ENCODE measurements at regions not wholly inside any gene's neighbourhood (a gene's known extent, or its start where the extent isn't known, plus 50 kb on each side); places are given as distances from the start of the nearest gene placed in this dataset.

DNA sequence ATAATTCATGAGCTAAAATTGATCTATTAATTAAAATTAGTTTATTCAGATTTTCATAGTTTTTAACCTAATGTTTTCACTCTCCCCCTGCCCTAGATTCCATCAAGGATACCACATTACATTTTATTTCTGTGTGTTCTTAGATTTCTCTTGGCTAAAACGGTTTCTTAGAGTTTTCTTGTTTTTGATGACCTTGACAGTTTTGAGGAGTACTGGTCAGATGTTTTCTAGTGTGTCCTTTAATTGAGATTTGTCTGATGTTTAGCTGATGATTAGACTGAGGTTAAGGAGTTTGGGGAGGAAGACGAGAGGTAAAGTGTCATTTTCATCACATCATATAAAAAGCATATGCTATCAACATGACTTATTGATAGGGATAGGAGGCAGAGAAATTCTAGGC, 475.9 kb downstream of the SQOR start:
- TF ChIP-seq, protein P1, sequence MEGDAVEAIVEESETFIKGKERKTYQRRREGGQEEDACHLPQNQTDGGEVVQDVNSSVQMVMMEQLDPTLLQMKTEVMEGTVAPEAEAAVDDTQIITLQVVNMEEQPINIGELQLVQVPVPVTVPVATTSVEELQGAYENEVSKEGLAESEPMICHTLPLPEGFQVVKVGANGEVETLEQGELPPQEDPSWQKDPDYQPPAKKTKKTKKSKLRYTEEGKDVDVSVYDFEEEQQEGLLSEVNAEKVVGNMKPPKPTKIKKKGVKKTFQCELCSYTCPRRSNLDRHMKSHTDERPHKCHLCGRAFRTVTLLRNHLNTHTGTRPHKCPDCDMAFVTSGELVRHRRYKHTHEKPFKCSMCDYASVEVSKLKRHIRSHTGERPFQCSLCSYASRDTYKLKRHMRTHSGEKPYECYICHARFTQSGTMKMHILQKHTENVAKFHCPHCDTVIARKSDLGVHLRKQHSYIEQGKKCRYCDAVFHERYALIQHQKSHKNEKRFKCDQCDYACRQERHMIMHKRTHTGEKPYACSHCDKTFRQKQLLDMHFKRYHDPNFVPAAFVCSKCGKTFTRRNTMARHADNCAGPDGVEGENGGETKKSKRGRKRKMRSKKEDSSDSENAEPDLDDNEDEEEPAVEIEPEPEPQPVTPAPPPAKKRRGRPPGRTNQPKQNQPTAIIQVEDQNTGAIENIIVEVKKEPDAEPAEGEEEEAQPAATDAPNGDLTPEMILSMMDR (IDR thresholded peaks at IDR 0.05 in 2 of 3, conservative IDR thresholded peaks at IDR 0.05 in 1 of 3; ENCODE audit: borderline replicate concordance in 1 of 3, insufficient read depth in 1 of 3, low read depth in 2 of 3, low read length in 2 of 3), result no peak
- TF ChIP-seq SP1 (IDR thresholded peaks at IDR 0.05; ENCODE audit: low read depth) (no peak), YY1 (IDR thresholded peaks at IDR 0.05; ENCODE audit: extremely low read depth, insufficient replicate concordance, low read depth, low read length) (no peak), POLR2A (IDR thresholded peaks at IDR 0.05; ENCODE audit: borderline replicate concordance, extremely low read depth, insufficient read depth, insufficient read length) (no peak), EZH2phosphoT487 (IDR thresholded peaks at IDR 0.05; ENCODE audit: borderline replicate concordance) (no peak), SIN3A (IDR thresholded peaks at IDR 0.05; ENCODE audit: low read depth) (no peak), CEBPB (IDR thresholded peaks at IDR 0.05; ENCODE audit: low read depth) (no peak), RAD21 (IDR thresholded peaks at IDR 0.05; ENCODE audit: low read depth) (no peak), POLR2AphosphoS5 (IDR thresholded peaks at IDR 0.05; ENCODE audit: low read depth, low read length) (no peak), EZH2 (IDR thresholded peaks at IDR 0.05) (no peak), JUND (IDR thresholded peaks at IDR 0.05) (no peak)
- TF ChIP-seq, protein P2, sequence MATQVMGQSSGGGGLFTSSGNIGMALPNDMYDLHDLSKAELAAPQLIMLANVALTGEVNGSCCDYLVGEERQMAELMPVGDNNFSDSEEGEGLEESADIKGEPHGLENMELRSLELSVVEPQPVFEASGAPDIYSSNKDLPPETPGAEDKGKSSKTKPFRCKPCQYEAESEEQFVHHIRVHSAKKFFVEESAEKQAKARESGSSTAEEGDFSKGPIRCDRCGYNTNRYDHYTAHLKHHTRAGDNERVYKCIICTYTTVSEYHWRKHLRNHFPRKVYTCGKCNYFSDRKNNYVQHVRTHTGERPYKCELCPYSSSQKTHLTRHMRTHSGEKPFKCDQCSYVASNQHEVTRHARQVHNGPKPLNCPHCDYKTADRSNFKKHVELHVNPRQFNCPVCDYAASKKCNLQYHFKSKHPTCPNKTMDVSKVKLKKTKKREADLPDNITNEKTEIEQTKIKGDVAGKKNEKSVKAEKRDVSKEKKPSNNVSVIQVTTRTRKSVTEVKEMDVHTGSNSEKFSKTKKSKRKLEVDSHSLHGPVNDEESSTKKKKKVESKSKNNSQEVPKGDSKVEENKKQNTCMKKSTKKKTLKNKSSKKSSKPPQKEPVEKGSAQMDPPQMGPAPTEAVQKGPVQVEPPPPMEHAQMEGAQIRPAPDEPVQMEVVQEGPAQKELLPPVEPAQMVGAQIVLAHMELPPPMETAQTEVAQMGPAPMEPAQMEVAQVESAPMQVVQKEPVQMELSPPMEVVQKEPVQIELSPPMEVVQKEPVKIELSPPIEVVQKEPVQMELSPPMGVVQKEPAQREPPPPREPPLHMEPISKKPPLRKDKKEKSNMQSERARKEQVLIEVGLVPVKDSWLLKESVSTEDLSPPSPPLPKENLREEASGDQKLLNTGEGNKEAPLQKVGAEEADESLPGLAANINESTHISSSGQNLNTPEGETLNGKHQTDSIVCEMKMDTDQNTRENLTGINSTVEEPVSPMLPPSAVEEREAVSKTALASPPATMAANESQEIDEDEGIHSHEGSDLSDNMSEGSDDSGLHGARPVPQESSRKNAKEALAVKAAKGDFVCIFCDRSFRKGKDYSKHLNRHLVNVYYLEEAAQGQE (IDR thresholded peaks at IDR 0.05; ENCODE audit: low read depth), result no peak

Measured in HCT116 (cell line).